ENCODE measurements at regions not wholly inside any gene's neighbourhood (a gene's known extent, or its start where the extent isn't known, plus 50 kb on each side); places are given as distances from the start of the nearest gene placed in this dataset.

DNA sequence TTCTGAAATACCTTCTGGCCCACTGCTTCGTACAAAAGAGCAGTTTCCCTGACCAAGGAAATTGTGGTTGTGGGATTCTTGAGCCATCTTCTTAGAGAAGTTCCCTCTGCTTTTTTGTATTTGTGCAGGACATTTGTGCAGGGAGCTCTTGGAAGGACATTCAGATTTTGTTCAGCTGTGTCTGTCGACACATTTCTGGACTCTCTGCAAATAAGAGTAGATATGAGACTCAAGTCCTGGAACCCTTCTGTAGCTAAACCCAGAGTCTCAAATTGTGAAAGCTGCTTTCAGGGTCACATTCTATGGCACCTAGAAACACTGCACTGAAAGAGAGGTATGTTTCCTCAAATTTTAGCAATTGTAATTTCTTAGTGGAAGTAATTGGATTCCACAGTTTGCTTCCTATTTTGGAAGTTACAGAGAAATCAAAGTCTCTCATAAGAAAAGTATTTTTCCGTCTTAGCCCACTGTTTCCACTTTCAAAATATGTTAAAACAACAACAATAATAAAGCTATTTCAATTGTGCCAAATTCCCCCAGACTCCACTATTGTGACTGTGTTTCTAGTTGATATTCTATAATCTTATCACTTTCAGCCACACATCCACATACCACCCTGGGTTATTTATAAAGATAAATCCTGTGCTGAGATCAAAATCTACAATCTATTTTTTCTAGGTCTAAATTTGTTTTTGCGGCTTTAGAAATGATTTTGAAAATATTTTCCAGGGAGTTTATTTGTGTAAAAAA, 224.0 kb downstream of the COG6 start:
- Histone ChIP-seq H3K9ac (ENCODE audit: low read length) (no peak overlapping the region), H3K4me1 (ENCODE audit: insufficient read depth, low read length) (peaks cover 16% of the 10 kb centered on the region), H3K4me3 (ENCODE audit: insufficient read depth, low read depth, low read length) (no peak overlapping the region), H2AFZ (ENCODE audit: low read depth, low read length) (no peak overlapping the region), H3K36me3 (ENCODE audit: insufficient read depth, low read length) (no peaks in the 10 kb centered on the region), H4K20me1 (ENCODE audit: insufficient read depth, low read length) (no peaks in the 10 kb centered on the region), H3K4me2 (ENCODE audit: low read length) (no peak overlapping the region), H3K27me3 (ENCODE audit: insufficient read depth, low read length) (no peaks in the 10 kb centered on the region), H3K27ac (ENCODE audit: low read depth, low read length) (no peak overlapping the region), H3K79me2 (ENCODE audit: insufficient read depth, low read length) (no peaks in the 10 kb centered on the region), H3K9me3 (ENCODE audit: insufficient read depth, low read depth, low read length) (peaks cover 3% of the 10 kb centered on the region)
- Mint-ChIP-seq H3K27me3 (ENCODE audit: low read depth, unreplicated experiment) (no peaks in the 10 kb centered on the region), H3K27ac (ENCODE audit: unreplicated experiment) (no peak overlapping the region), H3K9me3 (ENCODE audit: unreplicated experiment) (peaks cover 19% of the 10 kb centered on the region), H3K36me3 (ENCODE audit: low read depth, unreplicated experiment) (peaks cover 4% of the 10 kb centered on the region), H3K4me1 (ENCODE audit: low read depth, unreplicated experiment) (peaks cover 14% of the 10 kb centered on the region), H3K4me3 (ENCODE audit: unreplicated experiment) (no peak overlapping the region)
- no peak for DNase-seq (ENCODE audit: low read depth)
- no peak for TF ChIP-seq EZH2 (IDR thresholded peaks at IDR 0.05; ENCODE audit: insufficient read depth, low read length)
- TF ChIP-seq, protein P1, sequence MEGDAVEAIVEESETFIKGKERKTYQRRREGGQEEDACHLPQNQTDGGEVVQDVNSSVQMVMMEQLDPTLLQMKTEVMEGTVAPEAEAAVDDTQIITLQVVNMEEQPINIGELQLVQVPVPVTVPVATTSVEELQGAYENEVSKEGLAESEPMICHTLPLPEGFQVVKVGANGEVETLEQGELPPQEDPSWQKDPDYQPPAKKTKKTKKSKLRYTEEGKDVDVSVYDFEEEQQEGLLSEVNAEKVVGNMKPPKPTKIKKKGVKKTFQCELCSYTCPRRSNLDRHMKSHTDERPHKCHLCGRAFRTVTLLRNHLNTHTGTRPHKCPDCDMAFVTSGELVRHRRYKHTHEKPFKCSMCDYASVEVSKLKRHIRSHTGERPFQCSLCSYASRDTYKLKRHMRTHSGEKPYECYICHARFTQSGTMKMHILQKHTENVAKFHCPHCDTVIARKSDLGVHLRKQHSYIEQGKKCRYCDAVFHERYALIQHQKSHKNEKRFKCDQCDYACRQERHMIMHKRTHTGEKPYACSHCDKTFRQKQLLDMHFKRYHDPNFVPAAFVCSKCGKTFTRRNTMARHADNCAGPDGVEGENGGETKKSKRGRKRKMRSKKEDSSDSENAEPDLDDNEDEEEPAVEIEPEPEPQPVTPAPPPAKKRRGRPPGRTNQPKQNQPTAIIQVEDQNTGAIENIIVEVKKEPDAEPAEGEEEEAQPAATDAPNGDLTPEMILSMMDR (IDR thresholded peaks at IDR 0.05; ENCODE audit: insufficient read depth, low read depth, low read length): no peak
- no peak for FAIRE-seq

DNA sequence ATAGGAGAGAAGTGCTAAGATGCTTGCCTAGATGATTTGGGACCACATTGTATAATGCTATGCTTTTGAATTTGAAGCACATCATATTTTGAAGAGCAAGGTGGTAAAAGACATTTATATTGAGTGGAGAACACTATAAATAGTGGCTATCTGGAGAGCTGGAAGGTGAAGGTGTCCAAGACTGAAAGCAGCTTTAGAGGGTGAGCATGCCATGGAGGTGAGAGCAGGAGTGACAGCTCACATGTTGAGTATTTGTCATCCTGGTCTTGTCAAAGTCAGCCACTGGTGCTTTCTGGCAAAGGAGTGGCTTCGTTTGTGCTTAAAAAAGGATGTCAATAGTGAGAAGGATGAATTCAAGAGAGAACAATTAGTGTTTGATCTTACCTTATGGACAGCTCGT, 225.9 kb downstream of the COG6 start:
- Histone ChIP-seq H3K9ac (ENCODE audit: low read length) (no peak overlapping the region), H3K27ac (ENCODE audit: low read depth, low read length) (no peak overlapping the region), H3K27me3 (ENCODE audit: insufficient read depth, low read length) (no peaks in the 10 kb centered on the region), H4K20me1 (ENCODE audit: insufficient read depth, low read length) (no peaks in the 10 kb centered on the region), H3K79me2 (ENCODE audit: insufficient read depth, low read length) (no peaks in the 10 kb centered on the region), H2AFZ (ENCODE audit: low read depth, low read length) (no peak overlapping the region), H3K36me3 (ENCODE audit: insufficient read depth, low read length) (no peaks in the 10 kb centered on the region), H3K4me3 (ENCODE audit: insufficient read depth, low read depth, low read length) (no peak overlapping the region), H3K4me1 (ENCODE audit: insufficient read depth, low read length) (peaks cover 6% of the 10 kb centered on the region), H3K4me2 (ENCODE audit: low read length) (no peak overlapping the region), H3K9me3 (ENCODE audit: insufficient read depth, low read depth, low read length) (peaks cover 3% of the 10 kb centered on the region)
- Mint-ChIP-seq H3K4me3 (ENCODE audit: unreplicated experiment) (no peak overlapping the region), H3K36me3 (ENCODE audit: low read depth, unreplicated experiment) (peaks cover 4% of the 10 kb centered on the region), H3K27me3 (ENCODE audit: low read depth, unreplicated experiment) (no peaks in the 10 kb centered on the region), H3K27ac (ENCODE audit: unreplicated experiment) (no peak overlapping the region), H3K9me3 (ENCODE audit: unreplicated experiment) (peaks cover 20% of the 10 kb centered on the region), H3K4me1 (ENCODE audit: low read depth, unreplicated experiment) (peaks cover 9% of the 10 kb centered on the region)
- TF ChIP-seq EZH2 (IDR thresholded peaks at IDR 0.05; ENCODE audit: insufficient read depth, low read length): no peak
- TF ChIP-seq, protein P1 (IDR thresholded peaks at IDR 0.05; ENCODE audit: insufficient read depth, low read depth, low read length): no peak
- no peak for FAIRE-seq
- no peak for DNase-seq (ENCODE audit: low read depth)

DNA sequence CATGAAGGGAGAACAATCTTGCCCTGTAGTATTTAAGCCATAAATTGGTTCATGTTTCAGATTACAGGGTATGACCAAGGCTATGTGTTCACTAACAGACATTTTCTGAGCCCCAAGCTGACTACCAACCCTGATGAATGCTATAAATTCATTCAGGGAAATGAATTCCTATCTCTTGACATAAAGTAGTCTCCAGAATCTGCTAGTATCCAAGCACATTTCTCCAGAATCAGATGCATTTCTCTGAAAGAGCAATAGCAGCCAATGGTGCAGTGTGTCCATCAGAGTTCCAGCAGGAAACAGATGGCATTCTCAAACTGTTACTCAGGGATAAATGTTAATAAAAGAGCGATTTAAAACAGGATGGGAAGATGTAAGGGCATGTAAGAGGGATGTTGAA, 226.4 kb downstream of the COG6 start:
- DNase-seq (ENCODE audit: low read depth) (peak; percentile 18), FAIRE-seq (no peak)
- Histone ChIP-seq H3K36me3 (ENCODE audit: insufficient read depth, low read length) (no peaks in the 10 kb centered on the region), H3K4me1 (ENCODE audit: insufficient read depth, low read length) (peaks cover 3% of the 10 kb centered on the region), H3K27me3 (ENCODE audit: insufficient read depth, low read length) (no peaks in the 10 kb centered on the region), H2AFZ (ENCODE audit: low read depth, low read length) (no peak overlapping the region), H3K4me3 (ENCODE audit: insufficient read depth, low read depth, low read length) (no peak overlapping the region), H3K27ac (ENCODE audit: low read depth, low read length) (no peak overlapping the region), H3K4me2 (ENCODE audit: low read length) (no peak overlapping the region), H3K79me2 (ENCODE audit: insufficient read depth, low read length) (no peaks in the 10 kb centered on the region), H3K9ac (ENCODE audit: low read length) (no peak overlapping the region), H4K20me1 (ENCODE audit: insufficient read depth, low read length) (no peaks in the 10 kb centered on the region), H3K9me3 (ENCODE audit: insufficient read depth, low read depth, low read length) (peaks cover 3% of the 10 kb centered on the region)
- peak overlapping the region; percentile 3 for H3K27ac Mint-ChIP-seq (ENCODE audit: unreplicated experiment)
- peaks cover 6% of the 10 kb centered on the region for H3K4me1 Mint-ChIP-seq (ENCODE audit: low read depth, unreplicated experiment)
- peaks cover 4% of the 10 kb centered on the region for H3K36me3 Mint-ChIP-seq (ENCODE audit: low read depth, unreplicated experiment)
- peaks cover 20% of the 10 kb centered on the region for H3K9me3 Mint-ChIP-seq (ENCODE audit: unreplicated experiment)
- no peaks in the 10 kb centered on the region for H3K27me3 Mint-ChIP-seq (ENCODE audit: low read depth, unreplicated experiment)
- TF ChIP-seq, protein P1 (IDR thresholded peaks at IDR 0.05; ENCODE audit: insufficient read depth, low read depth, low read length): no peak
- H3K4me3 Mint-ChIP-seq (ENCODE audit: unreplicated experiment): no peak overlapping the region

Measured in astrocyte (in vitro differentiated cells and primary cell).